GM11168 (cell line): ENCODE measurements at regions not wholly inside any gene's neighbourhood (a gene's known extent, or its start where the extent isn't known, plus 50 kb on each side); places are given as distances from the start of the nearest gene placed in this dataset.

Source experiments
- in situ Hi-C: fragments of 300-500 bp; cut with MboI; formaldehyde crosslinking; loops from one replicate; pipeline ENCODE4 v1.12.0; 2022; ENCODE audit warnings: low sequenced_read_pairs; ENCODE audit not compliant: unreplicated experiment

DNA sequence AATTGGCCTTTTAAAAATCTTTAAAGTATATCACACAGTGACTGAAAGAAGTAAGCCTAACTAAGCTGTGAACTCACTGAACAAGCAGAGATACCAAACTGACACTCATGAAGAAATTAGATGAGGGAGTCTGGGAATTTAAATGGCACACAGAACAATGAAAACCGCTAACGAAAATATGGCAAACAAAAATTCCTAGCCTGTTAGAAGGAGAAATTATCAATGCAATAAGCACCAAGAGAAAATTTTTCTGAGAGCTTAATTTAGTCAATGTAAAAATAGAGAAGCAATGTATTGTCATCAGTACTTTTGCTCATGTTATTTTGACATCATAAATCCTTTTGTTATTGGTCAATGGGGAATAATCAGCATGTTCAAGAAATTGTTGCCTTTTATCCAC lies 291.1 kb upstream of the PDZRN3 start:
- in situ Hi-C loops, result no loop called here

DNA sequence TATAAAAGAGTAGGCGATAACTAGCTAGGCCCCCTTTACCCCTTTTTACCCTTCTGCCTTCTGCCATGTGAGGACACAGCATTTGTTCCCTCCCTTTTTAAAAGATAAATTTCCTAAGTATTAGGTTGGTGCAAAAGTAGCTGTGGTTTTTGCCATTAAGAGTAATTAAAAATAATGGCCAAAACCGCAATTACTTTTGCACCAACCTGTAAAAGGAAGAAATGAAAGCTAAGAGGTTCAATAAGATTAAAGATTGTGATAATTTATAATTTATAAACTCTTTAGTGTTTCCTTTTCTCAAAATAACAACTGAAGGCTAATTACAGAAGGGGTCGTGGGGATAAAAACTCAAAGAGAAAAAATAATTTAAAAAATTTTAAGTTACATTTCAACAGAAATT lies 283.5 kb upstream of the PDZRN3 start:
- in situ Hi-C loops, result no loop called here

DNA sequence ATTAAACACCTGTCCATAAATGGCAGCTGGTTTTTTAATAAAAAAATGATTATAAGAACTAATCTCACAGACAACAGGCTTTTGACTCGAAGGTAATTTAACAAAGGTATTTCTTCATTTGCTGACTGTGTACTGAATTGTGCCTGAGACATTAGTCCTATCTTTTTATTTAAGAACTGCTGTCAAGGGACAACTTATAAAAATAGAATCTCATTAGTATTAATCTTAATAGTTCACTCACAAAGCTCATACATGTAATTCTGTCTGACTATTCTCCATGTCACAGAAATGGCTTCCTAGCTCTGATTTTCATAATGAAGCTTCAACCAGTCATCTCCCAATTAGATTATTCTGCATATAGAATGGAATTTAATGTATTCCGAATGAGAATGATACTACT lies 276.9 kb upstream of the PDZRN3 start:
- in situ Hi-C loops, result no loop called here

DNA sequence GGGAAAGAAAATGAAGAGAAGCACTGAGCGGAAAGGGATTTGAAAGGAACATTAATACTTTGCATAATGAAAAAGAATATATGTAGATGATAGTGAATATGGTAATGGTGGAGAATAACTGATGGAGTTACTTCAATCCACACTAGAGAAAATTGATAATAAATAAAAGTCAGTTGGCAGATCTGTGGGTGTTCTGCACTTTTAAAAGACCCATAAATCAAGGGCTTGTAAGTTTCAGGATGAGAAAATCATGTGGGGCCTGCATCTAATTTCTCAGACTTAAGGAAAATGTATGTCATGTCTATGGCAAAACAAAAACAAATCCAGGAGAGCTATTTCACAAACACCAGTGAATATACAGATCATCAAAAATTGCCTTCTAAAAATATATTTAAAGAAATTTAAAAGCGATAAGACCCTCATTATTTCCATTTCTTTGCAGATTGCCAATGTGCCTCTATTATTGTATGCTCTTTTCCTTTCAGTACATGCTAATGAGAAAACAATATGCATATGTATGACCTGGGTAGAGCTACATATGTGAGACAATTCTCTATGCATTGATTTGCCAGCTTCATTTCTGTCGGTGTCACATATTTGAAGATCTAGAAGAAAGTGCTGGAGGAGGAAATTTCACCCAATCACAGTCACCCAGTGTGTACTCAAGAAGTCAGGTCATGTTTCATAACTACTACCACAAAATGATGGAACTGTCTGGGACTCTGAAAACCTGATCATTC lies 269.9 kb upstream of the PDZRN3 start:
- in situ Hi-C loops, result no loop called here

DNA sequence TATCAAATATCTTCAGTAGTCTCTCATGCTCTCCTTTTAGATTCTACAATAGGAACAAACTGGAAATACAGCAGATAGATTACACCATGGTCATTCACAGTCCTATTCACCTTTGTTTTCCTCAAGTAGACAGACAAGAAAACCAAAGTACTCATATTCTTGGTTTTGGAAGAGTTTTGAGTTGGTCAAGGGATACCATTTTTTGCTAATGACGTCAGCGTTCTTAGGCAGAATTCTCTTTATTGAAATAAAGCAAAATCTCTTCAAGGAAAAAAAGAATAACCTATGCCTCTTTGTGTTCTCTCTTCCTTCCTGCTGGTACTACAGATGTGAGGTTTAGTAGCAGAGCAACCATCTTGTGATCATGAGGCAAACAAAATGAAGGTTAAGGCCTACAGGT lies 268.3 kb upstream of the PDZRN3 start:
- in situ Hi-C loops, result no loop called here

DNA sequence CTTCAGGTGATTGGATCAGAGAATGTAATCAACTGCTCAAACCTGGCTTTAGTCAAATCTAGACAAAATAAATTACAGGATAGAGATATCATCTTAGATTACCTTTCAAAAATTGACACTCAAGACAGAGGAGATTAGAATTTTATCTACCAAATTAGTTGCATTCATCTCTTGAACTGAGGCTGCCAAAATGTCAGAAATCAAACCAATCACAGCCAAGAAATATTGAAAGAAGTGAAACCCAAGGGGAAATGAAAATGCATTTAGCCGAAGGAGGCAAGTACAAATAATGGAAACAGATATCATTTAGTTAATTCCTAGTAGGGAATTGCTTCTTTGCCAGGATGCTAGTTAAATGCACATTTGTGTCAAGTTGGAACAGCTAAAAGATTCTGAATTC lies 261.1 kb upstream of the PDZRN3 start:
- in situ Hi-C loops, result no loop called here

DNA sequence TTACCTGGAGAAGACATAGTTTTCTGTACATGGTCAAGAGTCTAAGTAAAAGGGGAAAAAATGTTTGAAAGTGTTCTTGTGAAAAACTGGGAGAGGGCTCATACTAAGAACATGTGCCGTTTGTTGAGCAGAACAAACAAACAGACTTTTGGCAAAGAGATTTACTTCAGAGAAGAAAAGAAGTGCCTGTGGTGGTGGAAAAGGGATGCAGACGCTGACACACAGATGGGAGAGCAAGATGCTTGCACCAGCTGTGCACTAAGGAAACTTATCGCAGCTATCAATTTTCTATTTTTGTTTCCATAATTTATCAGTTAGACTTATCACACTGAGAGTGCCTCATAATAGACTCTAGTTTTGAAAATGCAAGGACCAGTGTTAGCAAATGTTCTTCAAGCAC lies 259.6 kb upstream of the PDZRN3 start:
- in situ Hi-C loops, result no loop called here

DNA sequence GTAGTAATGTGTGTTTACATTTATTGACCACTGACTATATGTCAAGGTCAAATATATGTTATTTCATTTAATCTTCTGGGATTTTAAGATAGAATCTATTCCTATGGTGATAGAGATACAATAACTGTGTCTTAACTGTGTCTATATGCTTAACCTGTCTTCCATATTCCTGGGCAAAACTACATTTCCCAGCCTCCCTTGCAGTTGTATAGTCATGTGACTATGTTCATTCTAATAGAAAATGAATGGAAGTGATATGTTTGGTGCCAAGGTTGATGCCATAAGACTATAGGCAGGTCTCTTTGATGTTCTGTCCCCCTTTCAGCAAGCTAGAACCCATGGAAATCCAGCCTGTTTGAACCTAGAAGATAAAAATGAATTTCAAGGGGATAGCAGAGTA lies 258.8 kb upstream of the PDZRN3 start:
- in situ Hi-C loops, result no loop called here

DNA sequence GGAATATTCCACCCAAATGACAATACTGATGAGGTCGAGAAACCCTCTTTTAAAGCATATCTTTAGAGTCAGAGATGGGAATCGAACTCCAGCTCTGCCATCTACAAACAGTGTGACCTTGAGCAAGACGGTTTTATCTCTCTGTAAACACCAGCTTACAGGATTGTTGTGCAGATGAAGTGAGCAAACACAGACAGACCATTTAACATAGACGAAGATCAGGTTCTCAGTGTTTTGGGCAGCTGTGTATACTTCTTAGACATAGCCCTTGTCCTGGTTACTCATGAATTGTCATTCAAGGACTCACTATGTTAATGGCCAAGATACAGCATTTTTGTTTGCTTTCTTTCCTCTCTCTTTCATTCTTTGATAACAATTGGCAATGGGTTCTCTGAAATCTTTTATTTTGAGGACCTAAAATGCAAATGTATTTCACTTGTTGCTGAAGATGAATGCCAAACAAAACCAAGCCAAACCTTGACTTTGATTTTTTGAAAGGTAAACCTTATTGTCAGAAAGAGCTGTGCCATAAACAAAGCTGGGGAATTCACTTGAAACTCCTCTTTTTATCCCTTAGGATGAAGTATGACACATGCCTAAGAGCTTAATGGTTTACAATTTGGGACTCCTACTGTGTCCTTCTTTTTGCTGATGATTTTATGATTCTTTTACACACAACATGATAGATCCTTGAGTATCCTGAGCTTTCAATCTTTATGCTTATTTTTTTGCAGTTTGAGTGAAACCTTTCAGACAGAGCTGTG lies 250.0 kb upstream of the PDZRN3 start:
- in situ Hi-C loops, result loop anchor here (25.0 kb wide), 1 partner anchor 362 kb away; no protein-coding TSS in a partner anchor

DNA sequence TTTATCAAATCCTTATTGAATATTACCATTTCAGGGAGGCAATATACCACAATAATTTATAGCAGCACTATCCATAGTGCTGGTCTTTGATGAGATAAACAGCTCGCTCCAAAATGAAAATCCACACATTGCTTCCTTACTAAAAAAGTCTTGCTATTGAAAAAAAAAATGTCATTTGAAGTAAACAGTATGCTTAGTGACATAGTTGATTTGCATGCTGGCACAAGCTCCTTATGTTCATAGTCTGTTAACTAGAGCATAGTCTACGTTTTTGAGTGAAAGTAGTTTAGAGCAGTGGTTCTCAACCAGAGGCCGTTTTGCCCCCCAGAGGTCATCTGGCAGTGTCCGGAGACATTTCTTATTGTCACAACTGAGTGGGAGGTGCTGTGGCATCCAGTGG lies 249.4 kb upstream of the PDZRN3 start:
- in situ Hi-C loops, result loop anchor here (25.0 kb wide), 1 partner anchor 362 kb away; no protein-coding TSS in a partner anchor

DNA sequence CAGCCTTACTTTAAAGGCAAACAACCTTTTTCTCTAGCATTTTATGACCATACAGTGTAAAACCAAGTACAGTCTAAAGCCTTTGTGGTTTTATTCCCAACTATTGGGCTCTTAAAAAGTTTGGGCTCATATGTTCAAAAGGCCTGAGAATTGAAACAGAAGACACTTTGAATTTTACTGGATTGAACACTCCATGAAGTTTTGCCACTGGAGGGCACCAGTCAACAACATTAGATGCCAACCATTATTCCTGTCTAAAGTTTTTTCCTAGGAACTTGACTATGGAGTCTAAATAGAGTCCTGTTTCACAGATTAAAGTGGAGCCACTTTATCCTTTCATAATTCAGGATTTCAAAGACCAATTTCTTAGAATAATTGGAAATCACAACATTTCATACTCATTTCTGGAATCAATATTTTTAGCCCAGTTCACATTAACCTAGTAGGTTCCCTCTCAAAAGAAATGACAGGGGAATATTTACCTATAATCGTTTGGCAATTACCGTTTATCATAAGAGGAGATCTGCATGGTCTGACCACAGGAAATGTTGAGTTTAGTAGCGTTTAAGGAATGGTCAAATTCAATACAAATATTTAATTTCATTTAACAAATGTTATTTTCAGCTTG lies 244.1 kb upstream of the PDZRN3 start:
- in situ Hi-C loops, result loop anchor here (25.0 kb wide), 1 partner anchor 357 kb away; no protein-coding TSS in a partner anchor

DNA sequence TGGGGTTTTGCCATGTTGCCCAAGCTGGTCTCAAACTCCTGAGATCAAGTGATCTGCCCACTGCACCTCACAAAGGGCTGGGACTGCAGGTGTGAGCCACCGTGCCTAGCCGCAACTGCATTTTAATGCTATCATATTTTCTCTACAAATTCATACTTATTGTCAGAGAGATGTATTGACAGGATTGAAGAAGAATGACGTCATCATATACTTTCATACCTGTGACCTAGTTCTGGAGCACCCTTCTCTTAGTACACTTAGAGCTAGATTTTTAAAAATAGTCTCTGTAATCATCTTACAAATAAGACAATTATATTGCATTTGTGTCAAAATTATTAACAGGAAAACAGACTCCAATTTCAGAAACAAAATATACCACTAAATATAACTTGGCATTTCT lies 242.8 kb upstream of the PDZRN3 start:
- in situ Hi-C loops, result loop anchor here (25.0 kb wide), 1 partner anchor 355 kb away; no protein-coding TSS in a partner anchor

DNA sequence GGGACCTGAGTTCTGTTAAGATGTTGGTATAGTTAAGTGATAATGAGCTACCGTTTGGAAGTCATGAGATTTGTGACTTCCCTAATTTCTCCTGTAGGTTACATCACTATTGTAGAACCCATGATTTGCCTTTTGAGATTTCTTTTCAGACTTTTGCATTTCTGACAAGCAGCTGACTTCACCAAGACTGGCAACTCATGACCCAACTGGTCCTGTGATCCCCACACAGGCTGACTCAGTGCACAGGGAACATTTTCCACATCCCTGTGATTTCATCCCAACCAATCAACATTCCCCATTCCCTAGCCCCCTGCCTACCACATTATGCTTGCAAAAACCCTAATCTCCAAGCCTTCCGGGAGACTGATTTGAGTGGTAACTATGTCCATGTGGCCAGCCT lies 242.1 kb upstream of the PDZRN3 start:
- in situ Hi-C loops, result loop anchor here (25.0 kb wide), 1 partner anchor 355 kb away; no protein-coding TSS in a partner anchor

DNA sequence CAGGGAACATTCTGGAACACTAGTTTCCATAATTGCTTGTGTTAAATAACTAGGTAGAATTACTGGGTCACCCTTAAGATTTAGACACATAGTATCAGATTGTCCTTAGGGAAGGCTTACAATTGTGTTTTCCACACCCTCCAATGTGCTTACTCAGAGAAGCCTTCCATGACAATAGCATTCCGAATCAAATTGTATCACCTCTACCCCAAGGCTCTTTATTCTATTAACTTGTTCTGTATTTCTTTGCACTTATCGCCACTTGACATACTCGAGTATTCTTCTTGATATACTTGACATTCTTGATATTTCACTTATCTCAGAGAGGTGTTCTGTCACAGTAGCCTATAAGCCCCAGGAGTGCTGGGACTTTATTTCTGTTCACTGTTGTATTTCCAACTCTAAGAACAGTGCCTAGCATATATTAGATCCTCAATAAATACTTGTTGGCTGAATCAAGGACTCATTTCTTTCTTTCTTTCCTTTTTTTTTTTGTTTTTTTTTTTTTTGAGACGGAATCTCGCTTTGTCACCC lies 238.9 kb upstream of the PDZRN3 start:
- in situ Hi-C loops, result loop anchor here (25.0 kb wide), 1 partner anchor 351 kb away; no protein-coding TSS in a partner anchor

DNA sequence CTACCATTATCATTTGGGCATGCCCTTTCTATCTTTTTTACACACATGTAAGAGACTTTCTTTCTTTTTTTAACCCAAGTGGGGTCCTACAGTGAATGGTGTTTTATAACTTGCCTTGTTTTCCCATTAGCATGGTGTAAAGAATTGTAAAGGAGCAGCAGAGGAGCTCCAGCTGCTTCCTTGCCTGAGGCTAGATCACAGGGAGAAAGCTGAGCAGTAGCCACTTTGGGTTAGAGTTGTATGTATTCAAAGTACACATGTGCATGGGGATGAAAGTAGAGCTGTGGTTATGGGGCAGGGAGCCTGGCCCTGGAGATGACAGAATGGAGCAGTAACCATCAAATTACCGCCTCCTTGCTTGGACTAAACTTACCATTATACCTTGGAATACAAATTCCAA lies 231.1 kb upstream of the PDZRN3 start:
- in situ Hi-C loops, result loop anchor here (25.0 kb wide), 1 partner anchor 344 kb away; no protein-coding TSS in a partner anchor

DNA sequence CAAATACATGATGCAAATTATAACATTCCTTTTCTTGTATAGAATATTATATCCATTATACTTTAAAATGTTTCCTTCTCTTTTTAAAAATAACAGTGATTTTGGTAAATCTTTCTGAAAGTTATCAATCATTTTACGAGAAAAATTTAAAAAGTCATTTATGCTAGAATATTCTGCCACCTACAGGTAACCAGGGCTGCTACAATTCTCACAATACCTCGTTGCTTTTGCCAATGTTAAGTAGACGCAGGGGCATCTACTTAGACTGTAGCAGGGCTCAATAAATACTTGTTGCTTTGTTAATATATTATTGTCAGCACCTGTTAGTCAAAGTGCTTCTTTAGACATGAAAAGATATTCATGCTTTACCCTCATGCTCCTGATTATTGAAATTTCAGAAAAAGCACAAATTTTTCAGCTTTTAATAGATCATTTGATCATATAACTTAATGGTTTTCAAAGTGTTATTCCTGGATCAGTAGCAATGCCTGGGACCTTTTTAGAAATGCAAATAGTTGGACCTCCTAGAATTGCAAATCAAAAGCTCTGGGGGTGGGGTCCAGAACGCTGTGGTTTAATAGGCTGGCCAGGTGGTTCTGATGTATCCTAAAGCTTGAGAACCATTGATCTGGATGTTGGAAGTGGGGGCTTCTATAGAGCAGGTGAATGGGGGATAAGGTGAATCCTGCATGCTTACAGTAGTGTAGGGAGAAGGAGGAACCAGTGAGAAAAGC lies 223.6 kb upstream of the PDZRN3 start:
- in situ Hi-C loops, result no loop called here

DNA sequence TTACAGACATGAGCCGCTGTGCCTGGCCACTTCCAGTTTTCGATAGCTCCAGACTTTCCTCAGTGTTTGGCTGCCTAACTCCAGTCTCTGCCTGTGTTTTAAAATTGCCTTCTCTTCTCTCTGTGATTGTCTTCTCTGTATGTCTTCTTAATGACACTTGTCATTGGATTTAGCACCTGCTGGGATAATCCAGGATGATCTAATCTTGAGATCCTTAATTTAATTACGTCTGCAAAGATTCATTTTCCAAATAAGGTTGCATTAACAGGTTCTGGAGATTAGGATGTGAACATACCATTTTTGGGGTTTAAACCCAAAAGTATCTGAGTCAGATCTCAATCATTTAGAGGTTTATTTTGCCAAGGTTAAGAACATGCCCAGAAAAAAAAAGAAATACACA lies 222.2 kb upstream of the PDZRN3 start:
- in situ Hi-C loops, result no loop called here

DNA sequence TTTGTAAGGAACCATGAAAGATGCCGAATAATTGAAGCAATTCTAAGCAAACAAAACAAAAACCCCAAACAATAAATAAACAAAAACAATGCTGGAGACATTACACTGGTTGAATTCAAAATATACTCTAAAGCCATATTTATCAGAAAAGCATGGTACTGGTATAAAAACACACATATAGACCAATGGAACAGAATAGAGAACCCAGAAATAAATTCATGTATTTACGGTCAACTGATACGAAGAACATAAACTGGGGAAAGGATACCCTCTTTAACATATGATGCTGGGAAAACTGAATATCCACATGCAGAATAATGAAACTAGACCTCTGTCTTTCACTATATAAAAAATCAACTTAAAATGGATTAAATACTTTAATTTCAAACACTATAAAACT lies 214.3 kb upstream of the PDZRN3 start:
- in situ Hi-C loops, result no loop called here

DNA sequence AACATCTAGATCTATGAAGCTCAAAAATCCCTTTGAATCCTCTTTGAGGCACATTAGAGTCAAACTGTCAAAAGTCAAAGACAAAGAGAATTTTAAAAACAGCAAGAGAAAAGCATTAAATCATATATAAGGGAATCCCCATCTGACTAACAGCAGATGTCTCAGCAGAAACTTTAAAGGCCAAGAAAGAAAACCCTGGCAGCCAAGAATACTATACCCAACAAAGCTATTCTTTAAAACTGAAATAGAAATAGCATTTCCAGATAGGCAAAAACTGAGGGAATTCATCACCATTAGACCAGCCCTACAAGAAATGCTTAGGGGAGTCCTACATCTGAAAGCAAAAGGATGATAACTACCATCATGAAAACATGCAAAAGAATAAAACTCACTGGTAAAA lies 211.2 kb upstream of the PDZRN3 start:
- in situ Hi-C loops, result no loop called here

DNA sequence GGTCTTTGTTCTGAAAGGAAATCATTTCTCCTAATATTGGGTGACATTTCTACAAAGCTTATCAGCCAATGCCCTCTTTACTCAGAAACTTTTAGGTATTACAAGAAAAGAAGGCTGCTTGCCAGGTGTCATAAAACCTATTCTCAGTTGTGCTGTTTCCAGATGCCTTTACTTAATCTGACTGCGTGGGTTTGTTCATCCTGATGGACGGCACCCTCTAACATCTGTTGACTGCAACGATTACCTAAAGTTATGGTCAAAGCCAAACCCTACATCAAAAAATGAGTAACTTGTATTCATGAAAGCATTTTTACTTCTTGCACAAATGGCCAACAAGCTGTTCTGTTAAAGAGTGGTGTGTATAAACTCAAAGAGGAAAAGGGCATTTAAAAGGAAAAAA lies 207.7 kb upstream of the PDZRN3 start:
- in situ Hi-C loops, result no loop called here
